ENCODE measurements at regions not wholly inside any gene's neighbourhood (a gene's known extent, or its start where the extent isn't known, plus 50 kb on each side); places are given as distances from the start of the nearest gene placed in this dataset.

GRCh38 chr14:53626761-53627160 lies 329.9 kb downstream of the BMP4 start:
- TF ChIP-seq CTCF (IDR thresholded peaks at IDR 0.05; ENCODE audit: control extremely low read depth in 1 of 3, insufficient read depth in 1 of 3, low read depth in 1 of 3, low read length in 3 of 3) = no peak
- no peak for TF ChIP-seq JUND (IDR thresholded peaks at IDR 0.05; ENCODE audit: low read length)
- TF ChIP-seq TAF1 (IDR thresholded peaks at IDR 0.05; ENCODE audit: low read depth, low read length) = no peak
- TF ChIP-seq NANOG (IDR thresholded peaks at IDR 0.05; ENCODE audit: insufficient read depth, low read depth, low read length, poor library complexity, severe bottlenecking) = no peak
- TF ChIP-seq PHF8 (conservative IDR thresholded peaks at IDR 0.05; ENCODE audit: low read depth, low read length) = no peak
- no peak for TF ChIP-seq POLR2A (IDR thresholded peaks at IDR 0.05; ENCODE audit: control extremely low read depth in 1 of 2, low read depth in 2 of 2, low read length in 2 of 2)
- TF ChIP-seq RNF2 (IDR thresholded peaks at IDR 0.05; ENCODE audit: borderline replicate concordance, low read depth, low read length, missing control alignments, poor library complexity, severe bottlenecking) = no peak
- no peak for TF ChIP-seq EZH2 (IDR thresholded peaks at IDR 0.05; ENCODE audit: low read depth, low read length, severe bottlenecking)
- no peak for TF ChIP-seq SUZ12 (IDR thresholded peaks at IDR 0.05; ENCODE audit: low read length)
- TF ChIP-seq ATF3 (IDR thresholded peaks at IDR 0.05; ENCODE audit: insufficient read depth, low read depth, low read length) = no peak
- TF ChIP-seq MAX (IDR thresholded peaks at IDR 0.05) = no peak
- TF ChIP-seq FOSL1 (IDR thresholded peaks at IDR 0.05; ENCODE audit: insufficient read depth, low read depth, low read length) = no peak
- TF ChIP-seq MAFK (IDR thresholded peaks at IDR 0.05; ENCODE audit: low read depth, low read length) = no peak
- TF ChIP-seq POLR2AphosphoS5 (IDR thresholded peaks at IDR 0.05; ENCODE audit: low read depth, low read length) = no peak

Measured in H1 (cell line).